GM19452 (cell line): ENCODE measurements at regions not wholly inside any gene's neighbourhood (a gene's known extent, or its start where the extent isn't known, plus 50 kb on each side); places are given as distances from the start of the nearest gene placed in this dataset.
"Not testable (repeated sequence)": the region's sequence is repeated elsewhere in the genome, so short reads cannot be mapped to it uniquely, and the experiment has no call there.

Source experiments
- ATAC-seq: cut with Tn5 transposase; IDR thresholded peaks from one replicate; pipeline ENCODE4 v1.9.1; 2021; ENCODE audit not compliant: unreplicated experiment

- ATAC-seq: no peak
Observed at GRCh38 chr7:145481985-145482384, 634.6 kb upstream of the CNTNAP2 start.

DNA sequence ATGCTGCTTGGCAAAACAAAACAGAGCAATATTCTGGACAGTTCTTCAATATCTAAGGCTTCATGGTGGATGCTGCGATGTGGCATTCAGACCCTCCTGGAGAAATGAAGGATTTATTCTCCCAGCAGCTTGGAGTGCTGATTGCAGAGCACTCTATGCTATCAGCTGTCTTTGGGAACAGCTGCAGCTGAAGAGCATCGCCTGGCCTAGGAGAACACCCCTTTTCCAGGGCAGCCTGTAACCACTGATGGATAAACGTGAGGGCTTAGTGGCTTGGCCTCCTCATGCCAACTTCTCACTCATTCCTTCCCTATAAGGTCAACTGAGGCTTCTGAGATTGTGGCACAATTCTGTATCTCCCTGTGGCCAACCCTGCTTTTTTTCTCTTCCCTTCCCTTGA lies 638.1 kb upstream of the CNTNAP2 start:
- ATAC-seq: no peak

DNA sequence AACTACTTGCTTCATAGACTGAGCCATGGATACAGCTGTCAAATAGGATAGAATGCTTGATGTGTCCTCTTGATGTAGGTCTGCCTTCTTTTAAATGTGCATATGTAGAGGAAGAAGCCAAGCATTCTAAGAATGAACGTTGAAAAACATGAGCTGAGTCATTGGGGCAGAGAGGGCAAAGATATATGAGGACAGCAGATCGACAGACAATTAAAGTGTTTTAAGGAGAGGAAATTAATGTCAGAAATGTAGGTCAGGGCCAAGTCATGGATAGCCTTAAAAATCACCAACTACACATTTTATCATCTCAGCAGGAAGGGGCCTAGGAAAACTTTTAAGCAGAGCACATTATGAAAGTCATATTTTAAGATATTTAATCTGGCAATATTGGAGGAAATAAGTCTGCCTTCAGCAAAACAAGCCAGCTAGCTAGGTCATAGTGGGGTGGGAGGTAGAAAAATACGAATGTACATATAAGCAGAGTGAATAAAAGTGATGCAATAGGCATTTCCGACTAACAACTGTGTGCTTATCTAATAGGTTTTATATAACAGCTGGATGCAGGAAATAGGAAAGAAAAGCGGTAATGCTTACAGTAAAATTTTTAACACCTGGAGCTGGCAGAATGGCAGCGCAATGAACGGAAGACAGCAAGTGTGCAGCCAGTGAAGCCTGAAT lies 638.3 kb upstream of the TPK1 start:
- ATAC-seq: no peak

GRCh38 chr7:145471883-145472282 lies 636.0 kb upstream of the TPK1 start:
- no peak for ATAC-seq

DNA sequence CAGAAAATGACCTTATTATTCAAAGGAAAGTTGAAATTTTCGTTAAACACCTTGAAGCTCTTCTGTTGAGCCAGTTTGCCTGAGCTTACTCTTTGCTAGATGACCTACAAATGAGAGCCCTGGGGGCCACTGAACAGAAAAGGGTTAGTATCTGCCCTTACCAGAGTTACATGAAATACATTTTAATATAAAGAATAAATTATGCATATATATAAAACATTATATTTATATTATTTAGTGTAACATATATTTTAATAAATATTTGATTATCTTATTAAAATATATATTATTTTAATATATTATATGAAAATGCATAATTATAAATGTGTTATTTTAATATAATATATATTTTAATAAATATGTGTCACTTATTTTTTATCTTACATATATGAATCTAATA lies 628.4 kb upstream of the TPK1 start:
- ATAC-seq: no peak

GRCh38 chr7:145462463-145462862 lies 626.6 kb upstream of the TPK1 start:
- no peak for ATAC-seq

DNA sequence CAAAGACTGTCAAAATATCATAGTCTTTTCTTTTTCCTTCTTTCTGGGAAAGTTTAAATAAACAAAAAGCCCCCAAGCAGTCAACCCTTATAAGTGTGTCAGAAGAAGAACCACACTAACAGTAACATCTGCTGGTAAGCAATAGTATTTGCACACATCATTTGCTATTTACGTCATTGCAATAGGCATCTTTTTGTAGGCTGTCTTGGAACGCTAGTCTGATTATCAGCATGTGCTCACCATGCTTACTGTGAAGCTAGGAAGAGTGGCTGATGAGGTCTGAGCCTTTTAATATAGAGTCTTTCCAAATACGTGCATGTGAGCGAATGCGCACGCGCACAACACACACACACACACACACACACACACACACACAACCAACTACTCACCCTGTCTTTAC lies 599.0 kb upstream of the TPK1 start:
- ATAC-seq: no peak

DNA sequence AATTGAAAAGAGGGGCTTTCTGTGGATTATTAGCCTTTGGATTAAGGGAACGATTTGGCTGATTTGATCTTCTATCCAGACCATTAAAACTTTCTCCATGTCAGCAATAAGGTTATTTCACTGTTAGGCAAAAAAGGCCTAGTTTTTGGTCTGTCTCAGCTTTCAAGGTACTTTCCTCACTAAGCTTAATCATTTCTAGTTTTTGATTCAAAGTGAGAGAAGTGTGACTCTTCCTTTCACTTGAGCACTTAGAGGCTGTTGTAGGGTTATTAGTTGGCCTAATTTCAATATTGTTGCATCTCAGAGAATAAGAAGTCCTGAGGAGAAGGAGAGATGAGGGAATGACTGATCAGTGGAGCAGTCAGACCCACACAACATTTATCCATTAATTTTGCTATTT lies 596.0 kb upstream of the TPK1 start:
- no peak for ATAC-seq

- ATAC-seq: not testable (repeated sequence)
Observed at GRCh38 chr7:145418481-145418880, 582.6 kb upstream of the TPK1 start.

DNA sequence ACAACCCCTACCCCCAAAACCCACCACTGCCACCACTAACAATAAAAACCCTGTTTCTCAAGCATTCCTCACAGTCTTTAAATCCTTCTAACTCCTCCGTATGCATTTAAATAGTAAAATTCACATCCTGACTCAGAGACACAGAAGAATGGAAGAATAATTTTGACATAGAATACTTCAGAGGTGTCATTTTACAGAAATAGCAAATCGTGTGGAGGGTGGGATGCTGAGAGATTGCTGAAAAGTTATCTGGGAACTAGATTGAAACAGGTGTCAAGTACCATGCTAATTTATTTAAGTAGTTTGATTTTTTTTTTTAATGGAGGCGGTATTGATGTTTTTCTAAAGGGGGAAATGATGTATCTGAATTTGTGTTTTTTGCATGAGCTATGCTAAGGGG lies 575.2 kb upstream of the TPK1 start:
- no peak for ATAC-seq

DNA sequence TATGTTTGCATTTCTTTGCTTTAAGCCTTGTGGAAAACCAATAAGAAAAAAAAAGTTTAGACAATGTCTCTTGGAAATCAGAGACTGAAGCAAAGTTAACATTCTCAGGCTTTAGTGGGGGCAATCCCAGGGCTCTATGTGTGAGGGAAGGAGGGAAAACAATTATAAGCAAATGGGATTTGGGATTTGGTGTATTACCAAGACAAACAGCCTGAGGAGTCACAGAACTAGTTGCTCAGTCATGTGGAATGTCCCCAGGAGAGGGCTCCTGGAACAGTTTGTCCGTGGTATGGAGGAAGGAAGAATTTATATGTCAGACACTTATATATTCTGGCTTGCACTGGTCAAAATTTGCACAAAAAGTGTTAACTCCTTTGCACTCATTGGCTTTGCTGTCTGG lies 562.9 kb upstream of the TPK1 start:
- no peak for ATAC-seq

DNA sequence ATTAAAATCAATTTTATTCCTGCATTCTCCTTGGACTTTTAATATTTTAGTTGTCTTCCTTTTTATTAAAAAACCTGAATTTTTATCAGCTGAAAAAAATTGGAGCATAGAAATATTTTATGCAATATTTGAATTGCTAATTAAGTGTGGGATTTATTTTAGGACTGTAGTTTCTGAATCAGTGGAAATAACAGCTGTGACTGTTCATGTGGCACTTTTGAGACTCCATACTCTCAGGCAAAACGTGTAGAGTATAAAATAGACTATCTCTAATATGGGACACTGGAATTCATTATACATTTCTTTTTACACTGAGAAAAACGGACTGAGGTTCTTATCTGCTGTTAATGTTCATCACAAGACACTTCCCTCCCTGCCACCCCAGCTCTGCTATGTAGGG lies 558.3 kb upstream of the TPK1 start:
- no peak for ATAC-seq

DNA sequence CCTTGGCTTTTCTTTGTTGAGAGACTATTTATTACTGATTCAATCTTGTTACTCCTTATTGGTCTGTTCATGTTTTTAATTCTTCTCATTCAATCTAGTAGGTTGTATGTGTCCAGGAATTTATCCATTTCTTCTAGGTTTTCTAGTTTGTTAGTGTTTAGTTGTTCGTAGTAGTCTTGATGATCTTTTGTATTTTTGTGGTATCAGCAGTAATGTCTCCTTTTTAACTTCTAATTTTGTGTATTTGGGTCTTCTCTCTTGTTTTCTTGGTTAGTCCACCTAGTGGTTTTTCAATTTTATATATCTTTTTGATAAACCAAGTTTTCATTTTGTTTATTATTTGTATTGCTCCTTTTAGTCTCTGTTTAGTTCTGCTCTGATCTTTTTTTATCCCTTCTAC lies 546.9 kb upstream of the TPK1 start:
- no peak for ATAC-seq

DNA sequence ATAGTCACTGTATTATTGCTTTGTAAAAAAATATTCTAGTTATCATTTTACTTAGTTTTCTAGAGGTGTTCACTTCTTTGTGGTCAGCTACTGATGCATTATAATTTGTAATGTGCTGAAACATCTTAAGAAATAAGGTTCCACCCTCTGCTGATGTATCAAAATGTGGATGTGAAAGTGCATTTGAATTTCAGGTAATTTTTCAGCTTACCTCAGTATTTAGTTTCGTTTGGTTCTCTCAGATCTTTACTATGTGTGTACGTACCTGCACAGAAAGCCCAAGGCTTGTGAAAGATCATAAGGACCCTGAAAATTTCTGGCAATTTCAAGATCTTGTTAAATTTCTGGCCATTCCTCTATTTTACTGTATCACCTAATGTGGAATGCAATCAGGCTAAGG lies 542.3 kb upstream of the TPK1 start:
- no peak for ATAC-seq

DNA sequence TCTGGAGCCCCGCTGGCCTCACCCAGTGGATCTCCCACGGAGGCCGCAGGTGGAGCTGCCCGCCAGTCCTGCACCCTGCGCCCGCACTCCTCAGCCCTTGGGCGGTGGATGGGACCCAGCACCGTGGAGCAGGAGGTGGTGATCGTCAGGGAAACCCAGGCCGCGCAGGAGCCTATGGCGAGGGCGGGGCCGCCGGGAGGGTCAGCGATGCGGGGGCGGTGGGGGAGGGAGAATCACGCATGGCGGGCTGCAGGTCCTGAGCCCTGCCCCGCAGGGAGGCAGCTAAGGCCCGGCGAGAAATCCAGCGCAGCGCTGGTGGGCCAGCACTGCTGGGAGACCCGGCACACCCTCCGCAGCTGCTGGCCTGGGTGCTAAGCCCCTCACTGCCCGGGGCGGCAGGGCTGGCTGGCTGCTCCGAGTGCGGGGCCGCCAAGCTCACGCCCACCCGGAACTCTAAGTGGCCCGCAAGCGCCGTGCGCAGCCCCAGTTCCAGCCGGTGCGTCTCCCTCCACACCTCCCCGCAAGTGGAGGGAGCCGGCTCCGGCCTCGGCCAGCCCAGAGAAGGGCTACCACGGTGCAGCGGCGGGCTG lies 524.8 kb upstream of the TPK1 start:
- no peak for ATAC-seq

- no peak for ATAC-seq
Observed at GRCh38 chr7:145350334-145350733, 514.5 kb upstream of the TPK1 start.

- ATAC-seq: not testable (repeated sequence)
Observed at GRCh38 chr7:145349452-145349851, 513.6 kb upstream of the TPK1 start.

GRCh38 chr7:145347271-145347670 lies 511.4 kb upstream of the TPK1 start:
- no peak for ATAC-seq

DNA sequence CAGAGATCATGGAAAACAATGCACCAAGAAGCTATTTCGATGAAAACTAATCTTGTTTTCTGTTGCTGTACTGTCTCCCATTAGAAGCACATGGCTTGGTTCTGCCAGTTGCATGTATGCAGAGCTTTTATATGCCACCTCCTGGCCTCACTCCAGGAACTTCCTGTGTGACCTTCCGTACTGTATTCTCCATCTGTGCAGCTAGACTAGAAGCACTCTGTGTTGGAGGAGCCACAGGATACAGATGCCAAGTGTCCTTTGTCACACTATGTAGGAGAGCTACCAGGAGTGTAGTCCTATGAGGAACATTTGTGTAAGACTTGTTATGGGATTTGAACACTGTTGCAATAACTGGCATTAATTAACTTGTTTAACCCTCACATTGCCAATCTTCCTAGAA lies 503.5 kb upstream of the TPK1 start:
- ATAC-seq: no peak

DNA sequence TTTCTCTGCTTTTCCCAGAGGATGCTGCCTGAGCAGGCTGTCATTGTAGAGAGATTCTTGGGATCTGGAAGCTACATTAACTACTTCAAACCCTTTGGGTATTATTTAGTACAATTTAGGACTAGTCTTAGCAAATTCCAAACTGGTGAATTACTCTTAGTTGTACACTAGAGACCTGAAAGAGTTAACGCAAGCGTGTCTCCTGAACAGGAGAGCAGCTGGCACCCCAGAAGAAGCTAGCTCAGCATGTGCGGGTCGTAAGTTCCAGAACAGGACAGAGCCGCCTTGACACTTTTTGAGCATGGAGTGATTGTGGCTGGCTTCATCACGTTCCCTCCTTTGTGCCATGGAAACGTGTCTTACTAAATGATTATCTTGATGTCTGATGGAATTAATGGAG lies 495.7 kb upstream of the TPK1 start:
- no peak for ATAC-seq

GRCh38 chr7:145331076-145331475 lies 495.2 kb upstream of the TPK1 start:
- no peak for ATAC-seq

DNA sequence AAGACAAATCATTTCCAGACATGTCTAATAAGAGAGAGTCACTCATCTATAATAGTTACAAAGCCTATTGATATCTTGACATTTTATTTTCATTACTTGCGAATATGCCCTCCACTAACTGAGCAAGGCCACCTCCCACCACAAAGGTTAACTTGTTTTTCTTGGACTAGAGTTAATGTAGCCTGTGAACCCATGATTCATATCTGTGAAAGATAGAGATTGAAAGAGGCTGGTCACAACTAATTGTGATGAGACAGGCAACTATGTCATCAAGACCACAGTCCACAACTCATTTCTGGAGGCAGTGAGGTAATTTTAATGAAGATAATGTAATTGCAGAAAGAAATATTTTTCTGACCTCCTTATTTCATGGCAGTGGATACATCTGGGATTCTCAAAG lies 491.8 kb upstream of the TPK1 start:
- ATAC-seq: no peak

- ATAC-seq: no peak
Observed at GRCh38 chr7:145324081-145324480, 488.2 kb upstream of the TPK1 start.
